OCI-LY1 (cell line): ENCODE measurements at regions not wholly inside any gene's neighbourhood (a gene's known extent, or its start where the extent isn't known, plus 50 kb on each side); places are given as distances from the start of the nearest gene placed in this dataset.

Experiments used
- H2AFZ ChIP-seq: fragments of 200-600 bp; sonication (generic), shearing (Covaris generic); 2 replicates; pipeline ENCODE4 v1.6.0; 2014; ENCODE audit warnings: antibody characterized with exemption, mild to moderate bottlenecking, low read length
- H3F3A ChIP-seq: fragments of 200-600 bp; sonication (generic), shearing (Covaris generic); 2 replicates; pipeline ENCODE4 v1.6.0; 2014; ENCODE audit warnings: mild to moderate bottlenecking, antibody characterized with exemption, low read length, moderate library complexity; ENCODE audit not compliant: insufficient read depth
- H3K27ac ChIP-seq: fragments of 200-600 bp; sonication (generic); 2 replicates; pipeline ENCODE4 v1.5.1; 2014; ENCODE audit warnings: low read length, mixed run types, mild to moderate bottlenecking, low read depth; ENCODE audit not compliant: poor library complexity, severe bottlenecking
- H3K27me3 ChIP-seq: fragments of 200-600 bp; sonication (generic); 2 replicates; pipeline ENCODE4 v1.6.0; 2014; ENCODE audit warnings: antibody characterized with exemption, mild to moderate bottlenecking, low read length, moderate library complexity; ENCODE audit not compliant: insufficient read depth
- H3K36me3 ChIP-seq: fragments of 200-600 bp; sonication (generic); 2 replicates; pipeline ENCODE4 v1.6.1; 2014; ENCODE audit warnings: mild to moderate bottlenecking, antibody characterized with exemption, low read length, moderate library complexity, mixed read lengths; ENCODE audit not compliant: insufficient read depth
- H3K4me1 ChIP-seq: fragments of 200-600 bp; sonication (generic); 2 replicates; pipeline ENCODE4 v1.5.1; 2014; ENCODE audit warnings: mild to moderate bottlenecking, low read length, moderate library complexity; ENCODE audit not compliant: insufficient read depth, severe bottlenecking
- H3K4me2 ChIP-seq: fragments of 200-600 bp; sonication (generic), shearing (Covaris generic); 2 replicates; pipeline ENCODE4 v1.6.1; 2014; ENCODE audit warnings: low read length
- H3K4me3 ChIP-seq: fragments of 200-600 bp; sonication (generic); 2 replicates; pipeline ENCODE4 v1.5.1; 2014; ENCODE audit warnings: low read length, low read depth, mild to moderate bottlenecking, mixed read lengths; ENCODE audit not compliant: poor library complexity, severe bottlenecking
- H3K79me2 ChIP-seq: fragments of 200-600 bp; shearing (Covaris generic); 2 replicates; pipeline ENCODE4 v1.6.1; 2016; ENCODE audit warnings: mixed run types, low read length, mixed read lengths; ENCODE audit not compliant: insufficient read depth
- H3K9ac ChIP-seq: fragments of 200-600 bp; sonication (generic), shearing (Covaris generic); 2 replicates; pipeline ENCODE4 v1.6.1; 2014; ENCODE audit warnings: mild to moderate bottlenecking, low read length, mixed read lengths
- H3K9me2 ChIP-seq: fragments of 200-600 bp; sonication (generic), shearing (Covaris generic); 2 replicates; pipeline ENCODE4 v1.6.1; 2014; ENCODE audit warnings: low read depth, mild to moderate bottlenecking, low read length, mixed read lengths
- H3K9me3 ChIP-seq: fragments of 200-600 bp; shearing (Covaris generic); 2 replicates; pipeline ENCODE4 v1.6.1; 2014; ENCODE audit warnings: low read length, mixed read lengths
- H4K20me1 ChIP-seq: fragments of 200-600 bp; sonication (generic), shearing (Covaris generic); 2 replicates; pipeline ENCODE4 v1.6.0; 2016; ENCODE audit warnings: mild to moderate bottlenecking, low read length; ENCODE audit not compliant: insufficient read depth
- EZH2 ChIP-seq: fragments of 200-600 bp; sonication (generic), shearing (Covaris generic); IDR thresholded peaks from 2 replicates; pipeline ENCODE4 v1.8.0; 2017; ENCODE audit warnings: borderline replicate concordance, mixed run types, mild to moderate bottlenecking, antibody characterized with exemption, low read length, moderate library complexity, mixed read lengths
- TF ChIP-seq, protein P1 (sequence below): fragments of 200-600 bp; sonication (generic), shearing (Covaris generic); IDR thresholded peaks from 2 replicates; pipeline ENCODE4 v1.5.1; 2017; ENCODE audit warnings: mild to moderate bottlenecking, antibody characterized with exemption, low read length, moderate library complexity, mixed read lengths

DNA sequence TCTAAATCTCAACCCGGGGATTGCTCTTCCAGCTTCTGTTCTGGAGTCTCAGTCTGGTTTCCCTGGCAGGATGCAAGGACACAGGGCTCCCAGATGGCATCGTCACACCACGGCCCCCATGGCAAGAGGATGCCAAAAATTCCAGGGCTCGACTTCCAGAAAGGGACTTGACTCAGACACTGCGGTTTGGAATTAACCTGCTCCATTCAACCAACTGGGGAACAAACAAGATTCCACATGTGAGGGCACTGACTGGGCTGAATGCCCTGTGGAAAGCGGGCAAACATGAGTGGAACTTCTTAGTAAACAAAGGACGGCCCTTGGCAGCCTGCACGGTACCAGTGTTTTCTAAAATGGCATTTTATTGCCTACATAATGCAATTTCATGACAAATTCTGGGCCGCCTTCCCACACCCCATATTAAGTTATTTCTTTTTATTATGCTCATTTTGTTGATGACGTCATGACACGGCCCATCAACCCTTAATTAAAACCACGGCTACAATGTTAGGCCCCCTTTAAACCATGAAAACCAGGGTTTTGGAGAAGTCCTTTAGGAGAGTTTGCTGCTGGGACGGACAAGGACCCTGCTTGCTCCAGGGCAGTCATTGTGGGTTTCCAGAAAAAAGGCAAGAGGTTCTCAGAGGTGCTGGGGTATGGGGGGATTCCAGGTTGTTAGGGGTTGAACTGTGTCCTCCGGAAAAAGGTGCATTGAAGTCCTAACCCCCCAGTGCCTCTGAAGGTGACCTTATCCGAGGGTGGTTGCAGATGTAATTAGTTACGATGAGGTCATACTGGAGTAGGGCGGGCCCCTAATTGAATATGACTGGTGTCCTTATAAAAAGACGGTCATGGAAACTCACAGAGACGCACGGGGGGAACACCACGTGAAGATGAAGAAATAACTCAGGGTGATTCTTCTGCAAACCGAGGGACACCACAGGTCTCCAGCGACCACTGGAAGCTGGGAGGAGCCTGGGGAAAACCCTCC lies 205.6 kb downstream of the FOXL1 start:
- H3K27me3 ChIP-seq = no peaks in the 10 kb centered on the region; the same call in 1 of the 2 replicates
- H3K27ac ChIP-seq = no peak overlapping the region
- H3F3A ChIP-seq = no peaks in the 10 kb centered on the region
- H3K4me3 ChIP-seq = no peak overlapping the region
- H3K9me2 ChIP-seq = no peaks in the 10 kb centered on the region
- H2AFZ ChIP-seq = no peak overlapping the region
- no peaks in the 10 kb centered on the region for H3K79me2 ChIP-seq
- no peaks in the 10 kb centered on the region for H3K9me3 ChIP-seq
- H3K4me1 ChIP-seq = no peaks in the 10 kb centered on the region
- no peak for TF ChIP-seq EZH2
- TF ChIP-seq, protein P1, sequence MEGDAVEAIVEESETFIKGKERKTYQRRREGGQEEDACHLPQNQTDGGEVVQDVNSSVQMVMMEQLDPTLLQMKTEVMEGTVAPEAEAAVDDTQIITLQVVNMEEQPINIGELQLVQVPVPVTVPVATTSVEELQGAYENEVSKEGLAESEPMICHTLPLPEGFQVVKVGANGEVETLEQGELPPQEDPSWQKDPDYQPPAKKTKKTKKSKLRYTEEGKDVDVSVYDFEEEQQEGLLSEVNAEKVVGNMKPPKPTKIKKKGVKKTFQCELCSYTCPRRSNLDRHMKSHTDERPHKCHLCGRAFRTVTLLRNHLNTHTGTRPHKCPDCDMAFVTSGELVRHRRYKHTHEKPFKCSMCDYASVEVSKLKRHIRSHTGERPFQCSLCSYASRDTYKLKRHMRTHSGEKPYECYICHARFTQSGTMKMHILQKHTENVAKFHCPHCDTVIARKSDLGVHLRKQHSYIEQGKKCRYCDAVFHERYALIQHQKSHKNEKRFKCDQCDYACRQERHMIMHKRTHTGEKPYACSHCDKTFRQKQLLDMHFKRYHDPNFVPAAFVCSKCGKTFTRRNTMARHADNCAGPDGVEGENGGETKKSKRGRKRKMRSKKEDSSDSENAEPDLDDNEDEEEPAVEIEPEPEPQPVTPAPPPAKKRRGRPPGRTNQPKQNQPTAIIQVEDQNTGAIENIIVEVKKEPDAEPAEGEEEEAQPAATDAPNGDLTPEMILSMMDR = no peak
- H3K9ac ChIP-seq = no peak overlapping the region
- no peak overlapping the region for H3K4me2 ChIP-seq
- no peaks in the 10 kb centered on the region for H4K20me1 ChIP-seq
- H3K36me3 ChIP-seq = no peaks in the 10 kb centered on the region

DNA sequence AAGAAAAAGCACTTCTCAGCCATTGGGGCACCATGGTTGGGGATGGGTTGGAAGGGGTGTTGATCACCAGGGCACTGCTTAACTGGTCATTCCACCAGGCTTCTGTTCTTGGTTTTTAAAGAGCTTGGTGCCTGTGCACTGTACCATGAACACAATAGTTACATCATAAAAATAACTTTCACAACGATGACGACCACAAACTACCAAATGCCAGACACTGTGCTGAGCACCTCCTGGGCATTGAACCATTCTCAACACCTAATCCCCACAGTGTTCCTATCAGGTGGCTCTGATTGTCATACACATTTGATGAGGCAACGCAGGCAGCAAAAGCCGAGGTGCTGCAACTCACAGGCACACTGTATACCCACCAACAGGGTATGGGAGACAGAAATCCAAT lies 208.0 kb downstream of the FOXL1 start:
- no peak overlapping the region for H3K4me3 ChIP-seq

DNA sequence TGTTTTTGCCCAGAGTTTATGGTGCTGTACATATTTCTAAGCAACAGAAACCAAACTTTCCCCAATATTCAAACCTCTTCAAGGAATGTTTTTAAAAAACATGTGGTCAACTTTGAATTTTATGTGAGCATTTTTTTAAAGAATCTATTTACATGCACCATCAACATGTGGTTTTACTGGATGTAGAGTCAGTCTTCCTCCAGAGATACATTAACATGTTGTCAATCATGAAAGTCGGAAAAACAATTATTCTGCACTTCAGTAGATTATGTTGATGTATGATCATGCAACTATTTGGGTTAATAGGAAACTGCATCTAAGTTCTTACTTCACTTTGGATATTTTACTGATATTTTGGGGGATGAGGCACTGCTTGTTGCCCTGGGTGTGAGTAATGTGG lies 208.6 kb downstream of the FOXL1 start:
- H2AFZ ChIP-seq = no peak overlapping the region
- H3K4me3 ChIP-seq = no peak overlapping the region
- H3K27me3 ChIP-seq = no peaks in the 10 kb centered on the region
- TF ChIP-seq EZH2 = no peak
- TF ChIP-seq, protein P1 = no peak
- H3K9me2 ChIP-seq = no peaks in the 10 kb centered on the region
- no peaks in the 10 kb centered on the region for H3K79me2 ChIP-seq
- no peaks in the 10 kb centered on the region for H3K36me3 ChIP-seq
- no peak overlapping the region for H3K27ac ChIP-seq
- no peak overlapping the region for H3K4me2 ChIP-seq
- no peak overlapping the region for H3K9ac ChIP-seq
- H3F3A ChIP-seq = no peaks in the 10 kb centered on the region
- H3K9me3 ChIP-seq = no peaks in the 10 kb centered on the region
- H3K4me1 ChIP-seq = no peaks in the 10 kb centered on the region
- H4K20me1 ChIP-seq = no peaks in the 10 kb centered on the region

More for the DNA sequence above, 208.0 kb downstream of the FOXL1 start:
- Histone ChIP-seq H3K27me3 (no peaks in the 10 kb centered on the region; the same call in 1 of the 2 replicates), H3K36me3 (no peaks in the 10 kb centered on the region), H3K9me3 (no peaks in the 10 kb centered on the region), H3K9ac (no peak overlapping the region), H2AFZ (no peak overlapping the region), H3F3A (no peaks in the 10 kb centered on the region), H3K4me1 (no peaks in the 10 kb centered on the region), H4K20me1 (no peaks in the 10 kb centered on the region), H3K4me2 (no peak overlapping the region), H3K27ac (no peak overlapping the region), H3K9me2 (no peaks in the 10 kb centered on the region), H3K79me2 (no peaks in the 10 kb centered on the region)
- TF ChIP-seq, protein P1 = no peak
- TF ChIP-seq EZH2 = no peak
